K562 (cell line): ENCODE measurements at regions not wholly inside any gene's neighbourhood (a gene's known extent, or its start where the extent isn't known, plus 50 kb on each side); places are given as distances from the start of the nearest gene placed in this dataset.

ENCODE experiments used
- ATAC-seq: fragments of 200-7000 bp; cut with Tn5 transposase; 3 replicates; pipeline ENCODE4 v1.9.1; 2020; ENCODE audit warnings: moderate library complexity
- BruUV-seq: library from RNA; stranded (reverse); fragments of 400-500 nt; replicated peaks from 2 replicates; lab custom pipeline; 2021; lab: Mats Ljungman, UMichigan
- CTCF ChIA-PET: fragments of 300-600 bp; formaldehyde crosslinking; extraction: SDS; loops from one replicate; lab custom pipeline; 2021; ENCODE audit warnings: low intra/inter-chr PET ratio; lab: Yijun Ruan, JAX
- POLR2A ChIA-PET: fragments of 300-600, 350-650 bp; sonication (Branson Sonifier 250); formaldehyde crosslinking; extraction: SDS; loops from one replicate; lab custom pipeline; 2021; ENCODE audit warnings: antibody characterized with exemption, inconsistent platforms; lab: Yijun Ruan, JAX
- DNase-seq, 4 experiments: peaks; one replicate each; pipeline versions ENCODE4 v3.0.0 to v3.0.0-alpha.2; 2011 to 2018; ENCODE audit warnings: low spot score in 3 of 4, mixed read lengths in 3 of 4; ENCODE audit errors: extremely low read depth in 1 of 4
- FAIRE-seq: peaks from 2 replicates; lab custom pipeline; 2011; peaks lifted over from hg19 to GRCh38; lab: Jason Lieb, UNC
- H2AFZ ChIP-seq: 2 replicates; pipeline ENCODE4 v1.6.0; 2011; ENCODE audit warnings: low read depth, low read length, control low read depth, inconsistent platforms
- H3K27ac ChIP-seq: fragments of 200-600 bp; 3 replicates; pipeline ENCODE4 v1.8.0; 2011; ENCODE audit warnings: low read depth, mild to moderate bottlenecking, control low read depth, inconsistent platforms, low read length, moderate library complexity, mixed read lengths; ENCODE audit errors: extremely low read depth
- H3K27me3 ChIP-seq, 2 experiments: fragments of 300-600 bp in 1 of 2; 2 replicates in 1 of 2; 3 replicates in 1 of 2; pipeline versions ENCODE4 v1.6.0 to v1.8.0; 2011; ENCODE audit warnings: inconsistent platforms in 2 of 2, low read length in 2 of 2, mild to moderate bottlenecking in 1 of 2, mixed read lengths in 1 of 2, moderate library complexity in 1 of 2; ENCODE audit not compliant: control insufficient read depth in 2 of 2, insufficient read depth in 2 of 2
- H3K36me3 ChIP-seq: fragments of 300-600 bp; 3 replicates; pipeline ENCODE4 v1.8.0; 2011; ENCODE audit warnings: mild to moderate bottlenecking, low read length, inconsistent platforms; ENCODE audit not compliant: control insufficient read depth, insufficient read depth
- H3K4me1 ChIP-seq, 2 experiments: fragments of 200-600 bp in 1 of 2; replicated peaks in 1 of 2; 2 replicates in 1 of 2; 3 replicates in 1 of 2; pipeline versions ENCODE4 v1.5.1 to v1.8.0; 2011; ENCODE audit warnings: inconsistent platforms in 2 of 2, low read length in 2 of 2, mild to moderate bottlenecking in 1 of 2, mixed read lengths in 1 of 2, moderate library complexity in 1 of 2; ENCODE audit not compliant: control insufficient read depth in 2 of 2, insufficient read depth in 2 of 2
- H3K4me2 ChIP-seq: 2 replicates; pipeline ENCODE4 v1.6.1; 2011; ENCODE audit warnings: low read length, control low read depth, inconsistent platforms, mixed read lengths; ENCODE audit not compliant: insufficient read depth
- H3K4me3 ChIP-seq: fragments of 200-600 bp; sonication (generic), shearing (Covaris generic); 2 replicates; pipeline ENCODE4 v1.5.1; 2016; ENCODE audit warnings: control low read depth, inconsistent platforms
- H3K79me2 ChIP-seq: fragments of 200-600 bp; 3 replicates; pipeline ENCODE4 v1.8.0; 2011; ENCODE audit warnings: low read length, inconsistent platforms; ENCODE audit not compliant: control insufficient read depth, insufficient read depth
- H3K9ac ChIP-seq, 2 experiments: 2 replicates each; pipeline versions ENCODE4 v1.6.0 to v1.6.1; 2011; ENCODE audit warnings: low read depth in 2 of 2, low read length in 2 of 2, control low read depth in 1 of 2, inconsistent platforms in 1 of 2, mild to moderate bottlenecking in 1 of 2, mixed read lengths in 1 of 2; ENCODE audit not compliant: insufficient read depth in 1 of 2
- H3K9me1 ChIP-seq: one replicate; pipeline ENCODE4 v1.6.0; 2011; ENCODE audit warnings: inconsistent platforms, mild to moderate bottlenecking, low read length, moderate library complexity; ENCODE audit not compliant: control insufficient read depth, insufficient read depth
- H3K9me3 ChIP-seq: replicated peaks from 2 replicates; pipeline ENCODE4 v1.5.1; 2011; ENCODE audit warnings: low read depth, low read length, inconsistent platforms; ENCODE audit not compliant: control insufficient read depth, insufficient read depth
- H4K20me1 ChIP-seq: replicated peaks from 2 replicates; pipeline ENCODE4 v1.6.1; 2011; ENCODE audit warnings: low read length, inconsistent platforms, mixed read lengths; ENCODE audit not compliant: control insufficient read depth, insufficient read depth
- ATF1 ChIP-seq, 2 experiments: fragments of 450-650 bp in 1 of 2; IDR thresholded peaks; 2 replicates each; pipeline ENCODE4 v1.6.1; 2016; ENCODE audit warnings: missing compliant biosample characterization in 1 of 2, missing genetic modification characterization in 1 of 2
- CREB3 ChIP-seq: fragments of 450-650 bp; conservative IDR thresholded peaks from 2 replicates; pipeline ENCODE4 v1.6.1; 2016; ENCODE audit warnings: missing genetic modification characterization, low read depth, mild to moderate bottlenecking, missing compliant biosample characterization, moderate library complexity
- DEAF1 ChIP-seq: fragments of 450-650 bp; formaldehyde crosslinking; IDR thresholded peaks from 2 replicates; pipeline ENCODE4 v1.4.0; 2020; ENCODE audit warnings: mild to moderate bottlenecking, moderate library complexity
- MNT ChIP-seq, 2 experiments: fragments of 450-650 bp; conservative IDR thresholded peaks; 2 replicates each; pipeline ENCODE4 v1.6.1; 2017; ENCODE audit warnings: mild to moderate bottlenecking in 2 of 2, moderate library complexity in 2 of 2
- RCOR1 ChIP-seq, 2 experiments: IDR thresholded peaks; 2 replicates each; pipeline ENCODE4 v1.6.1; 2012; ENCODE audit warnings: low read depth in 2 of 2, low read length in 2 of 2, borderline replicate concordance in 1 of 2, improper control_type of control experiment in 1 of 2
- RUNX1 ChIP-seq: sonication (generic); IDR thresholded peaks from 2 replicates; pipeline ENCODE4 v1.6.1; 2016; ENCODE audit warnings: antibody characterized with exemption, low read depth
- TAF15 ChIP-seq: fragments of 200-400 bp; formaldehyde crosslinking; IDR thresholded peaks from 2 replicates; pipeline ENCODE4 v1.6.1; 2017; ENCODE audit warnings: mild to moderate bottlenecking, low read depth, low read length, moderate library complexity
- TOE1 ChIP-seq, 2 experiments: fragments of 450-650 bp in 1 of 2; sonication (generic) in 1 of 2; formaldehyde crosslinking in 1 of 2; IDR thresholded peaks; 2 replicates each; pipeline versions ENCODE4 v1.7.1 to v1.8.0; 2016 to 2022; ENCODE audit warnings: borderline replicate concordance in 2 of 2, mild to moderate bottlenecking in 2 of 2, antibody characterized with exemption in 1 of 2, inconsistent platforms in 1 of 2, low read depth in 1 of 2, missing genetic modification reagents in 1 of 2, moderate library complexity in 1 of 2
- WGBS: fragments of 100-300 bp; shearing (Covaris generic); methylation state at CpG from one replicate; pipeline ENCODE4 v1.1.6; 2016; ENCODE audit warnings: low coverage, mixed read lengths; ENCODE audit not compliant: insufficient coverage; ENCODE audit errors: missing lambda C conversion rate; 5-methylcytosine and 5-hydroxymethylcytosine counted together
- in situ Hi-C: fragments of 300-500 bp; cut with MboI; formaldehyde crosslinking; loops from 4 replicates; pipeline ENCODE4 v1.15.0; 2018; ENCODE audit warnings: inconsistent platforms, mixed read lengths
- intact Hi-C: fragments of 100-400 bp; cut with micrococcal nuclease; formaldehyde crosslinking; loops from 2 replicates; pipeline ENCODE4 v1.14.2; 2022
- TF ChIP-seq, protein P1 (sequence below): sonication (generic); formaldehyde crosslinking; IDR thresholded peaks from 2 replicates; pipeline ENCODE4 v1.8.1; 2023; ENCODE audit warnings: mild to moderate bottlenecking, missing genetic modification reagents, moderate library complexity
- TF ChIP-seq, protein P2 (sequence below), 3 experiments: fragments of 200-800 bp in 1 of 3; sonication (Bioruptor generic) in 1 of 3; sonication (generic) in 1 of 3; formaldehyde crosslinking in 1 of 3; IDR thresholded peaks; 2 replicates each; pipeline versions ENCODE4 v1.6.1 to v1.8.0; 2016 to 2022; ENCODE audit warnings: mild to moderate bottlenecking in 2 of 3, missing compliant biosample characterization in 2 of 3, missing genetic modification characterization in 2 of 3, missing genetic modification reagents in 1 of 3

- ChIA-PET CTCF (no interaction called here), POLR2A (no interaction called here)
- WGBS = 0% methylated on average over 9 of the region's 10 CpGs
- DNase-seq = no peak
- Histone ChIP-seq H3K36me3 (no peaks in the 10 kb centered on the region), H4K20me1 (no peaks in the 10 kb centered on the region), H3K9me1 (no peaks in the 10 kb centered on the region), H3K9me3 (no peaks in the 10 kb centered on the region), H3K9ac (no peak overlapping the region), H3K4me2 (no peak overlapping the region), H3K4me3 (no peak overlapping the region), H3K27ac (no peak overlapping the region), H3K4me1 (no peaks in the 10 kb centered on the region), H3K27me3 (no peaks in the 10 kb centered on the region), H3K79me2 (no peaks in the 10 kb centered on the region), H2AFZ (no peak overlapping the region)
- ATAC-seq = no peak
- intact Hi-C loops = no loop called here
- in situ Hi-C loops = no loop called here
- no peak for TF ChIP-seq TAF15
- TF ChIP-seq RUNX1 = no peak
- no peak for TF ChIP-seq TOE1 (IDR thresholded peaks at IDR 0.05; ENCODE audit: borderline replicate concordance)
- TF ChIP-seq TOE1 (CRISPR knock-in tag; IDR thresholded peaks at IDR 0.05; ENCODE audit: borderline replicate concordance, low read depth) = no peak
- no peak for TF ChIP-seq RCOR1 (IDR thresholded peaks at IDR 0.05; ENCODE audit: borderline replicate concordance in 1 of 2, low read depth in 2 of 2, low read length in 2 of 2)
- TF ChIP-seq ATF1 (CRISPR knock-in tag; IDR thresholded peaks at IDR 0.05) = no peak
- no peak for TF ChIP-seq ATF1 (tag; IDR thresholded peaks at IDR 0.05)
- TF ChIP-seq DEAF1 (CRISPR knock-in tag) = no peak
- TF ChIP-seq CREB3 (tag) = no peak
- TF ChIP-seq, protein P1, sequence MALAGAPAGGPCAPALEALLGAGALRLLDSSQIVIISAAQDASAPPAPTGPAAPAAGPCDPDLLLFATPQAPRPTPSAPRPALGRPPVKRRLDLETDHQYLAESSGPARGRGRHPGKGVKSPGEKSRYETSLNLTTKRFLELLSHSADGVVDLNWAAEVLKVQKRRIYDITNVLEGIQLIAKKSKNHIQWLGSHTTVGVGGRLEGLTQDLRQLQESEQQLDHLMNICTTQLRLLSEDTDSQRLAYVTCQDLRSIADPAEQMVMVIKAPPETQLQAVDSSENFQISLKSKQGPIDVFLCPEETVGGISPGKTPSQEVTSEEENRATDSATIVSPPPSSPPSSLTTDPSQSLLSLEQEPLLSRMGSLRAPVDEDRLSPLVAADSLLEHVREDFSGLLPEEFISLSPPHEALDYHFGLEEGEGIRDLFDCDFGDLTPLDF (CRISPR knock-in tag) = no peak
- TF ChIP-seq MNT (conservative IDR thresholded peaks at IDR 0.05) = no peak
- TF ChIP-seq, protein P2, sequence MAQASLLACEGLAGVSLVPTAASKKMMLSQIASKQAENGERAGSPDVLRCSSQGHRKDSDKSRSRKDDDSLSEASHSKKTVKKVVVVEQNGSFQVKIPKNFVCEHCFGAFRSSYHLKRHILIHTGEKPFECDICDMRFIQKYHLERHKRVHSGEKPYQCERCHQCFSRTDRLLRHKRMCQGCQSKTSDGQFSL (CRISPR knock-in tag; IDR thresholded peaks at IDR 0.05) = no peak
- TF ChIP-seq, protein P2 (tag; IDR thresholded peaks at IDR 0.05) = no peak
- no TSS peak for BruUV-seq
- no peak for FAIRE-seq
Measured at GRCh38 chr9:12162181-12162815, 530.9 kb upstream of the TYRP1 start.
